ENCODE measurements at regions not wholly inside any gene's neighbourhood (a gene's known extent, or its start where the extent isn't known, plus 50 kb on each side); places are given as distances from the start of the nearest gene placed in this dataset.

DNA sequence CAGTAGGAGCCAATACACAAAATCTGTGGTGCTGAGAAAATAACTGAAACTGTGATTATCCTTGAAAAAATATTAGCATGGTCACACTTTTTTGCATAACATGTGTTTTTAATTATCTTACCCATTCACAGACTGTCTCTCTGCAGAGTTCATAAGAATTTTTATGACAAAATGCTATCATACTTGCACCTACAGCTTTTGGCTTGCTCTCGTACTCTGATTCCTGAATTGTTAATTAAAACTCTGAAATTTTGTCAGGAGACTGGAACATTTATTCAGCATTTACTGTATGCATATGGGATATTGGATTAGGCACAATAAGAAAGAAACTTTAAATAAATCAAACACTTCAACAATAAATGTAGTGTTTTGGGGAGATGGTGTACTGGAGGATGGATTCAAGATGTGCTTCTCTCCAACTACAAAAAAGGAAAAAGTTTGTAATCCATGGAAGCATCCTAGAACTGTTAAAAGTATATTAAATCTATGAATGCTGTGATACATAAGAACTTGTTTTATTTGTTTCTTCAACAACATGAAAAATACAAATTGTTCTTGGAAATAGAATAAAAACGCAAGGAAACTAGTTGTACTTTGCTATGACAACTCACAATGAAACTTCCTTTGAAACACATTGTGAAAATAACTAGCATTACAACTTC is 260.5 kb downstream of the SPATA18 start:
- TF ChIP-seq, protein P1, sequence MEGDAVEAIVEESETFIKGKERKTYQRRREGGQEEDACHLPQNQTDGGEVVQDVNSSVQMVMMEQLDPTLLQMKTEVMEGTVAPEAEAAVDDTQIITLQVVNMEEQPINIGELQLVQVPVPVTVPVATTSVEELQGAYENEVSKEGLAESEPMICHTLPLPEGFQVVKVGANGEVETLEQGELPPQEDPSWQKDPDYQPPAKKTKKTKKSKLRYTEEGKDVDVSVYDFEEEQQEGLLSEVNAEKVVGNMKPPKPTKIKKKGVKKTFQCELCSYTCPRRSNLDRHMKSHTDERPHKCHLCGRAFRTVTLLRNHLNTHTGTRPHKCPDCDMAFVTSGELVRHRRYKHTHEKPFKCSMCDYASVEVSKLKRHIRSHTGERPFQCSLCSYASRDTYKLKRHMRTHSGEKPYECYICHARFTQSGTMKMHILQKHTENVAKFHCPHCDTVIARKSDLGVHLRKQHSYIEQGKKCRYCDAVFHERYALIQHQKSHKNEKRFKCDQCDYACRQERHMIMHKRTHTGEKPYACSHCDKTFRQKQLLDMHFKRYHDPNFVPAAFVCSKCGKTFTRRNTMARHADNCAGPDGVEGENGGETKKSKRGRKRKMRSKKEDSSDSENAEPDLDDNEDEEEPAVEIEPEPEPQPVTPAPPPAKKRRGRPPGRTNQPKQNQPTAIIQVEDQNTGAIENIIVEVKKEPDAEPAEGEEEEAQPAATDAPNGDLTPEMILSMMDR (IDR thresholded peaks at IDR 0.05), result no peak
- no peak for TF ChIP-seq POLR2A (IDR thresholded peaks at IDR 0.05)
